HEK293 (cell line): ENCODE measurements at regions not wholly inside any gene's neighbourhood (a gene's known extent, or its start where the extent isn't known, plus 50 kb on each side); places are given as distances from the start of the nearest gene placed in this dataset.

ENCODE experiments used
- RBAK ChIP-seq: fragments of 450-650 bp; formaldehyde crosslinking; IDR thresholded peaks from 2 replicates; pipeline ENCODE4 v1.5.1; 2016; ENCODE audit warnings: missing biosample characterization, missing genetic modification characterization
- ZNF658 ChIP-seq: fragments of 450-650 bp; formaldehyde crosslinking; IDR thresholded peaks from 2 replicates; pipeline ENCODE4; 2016; ENCODE audit warnings: missing biosample characterization, missing genetic modification characterization

DNA sequence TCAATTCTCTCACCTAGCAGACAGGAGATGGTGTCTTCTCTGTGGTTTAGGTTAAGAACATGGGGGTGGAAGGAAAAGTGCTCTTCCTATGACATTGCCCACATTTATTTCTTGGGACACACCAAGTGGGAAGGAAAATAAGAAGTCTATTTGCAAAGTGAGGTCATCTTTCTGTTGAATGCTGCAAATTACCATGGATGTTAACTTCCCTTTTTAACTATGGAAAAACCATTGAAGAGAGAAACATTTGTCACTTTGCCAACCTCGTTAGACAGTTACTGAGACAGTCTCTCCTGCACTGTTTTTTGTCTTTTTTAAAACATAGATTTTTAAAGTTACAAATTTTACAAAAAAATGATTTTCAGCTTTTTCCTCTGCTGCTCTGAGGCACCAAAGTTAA lies 72.8 kb upstream of the BEND4 start:
- no peak for TF ChIP-seq RBAK (tag by site-specific recombination)
- TF ChIP-seq ZNF658 (tag by site-specific recombination) = no peak
